Prostate gland (tissue), 2 donors: ENCODE measurements at regions not wholly inside any gene's neighbourhood (a gene's known extent, or its start where the extent isn't known, plus 50 kb on each side); places are given as distances from the start of the nearest gene placed in this dataset.

Experiments used
- CTCF ChIP-seq, 4 experiments: fragments of 200-600 bp in 2 of 4; fragments of 450-650 bp in 2 of 4; sonication (generic) in 2 of 4; IDR thresholded peaks; 1 replicate in 3 of 4; 2 replicates in 1 of 4; pipeline ENCODE4 v1.5.1; 2016 to 2019; ENCODE audit warnings: antibody characterized with exemption in 4 of 4, mild to moderate bottlenecking in 2 of 4, moderate library complexity in 2 of 4
- POLR2A ChIP-seq: fragments of 450-650 bp; IDR thresholded peaks from one replicate; pipeline ENCODE4 v1.6.1; 2016; ENCODE audit warnings: antibody characterized with exemption, mild to moderate bottlenecking
- POLR2AphosphoS5 ChIP-seq: sonication (generic); formaldehyde crosslinking; IDR thresholded peaks from one replicate; pipeline ENCODE4 v1.6.1; 2017; ENCODE audit warnings: antibody characterized with exemption

GRCh38 chr2:147173798-147174197, 671.0 kb upstream of the ACVR2A start:
- TF ChIP-seq CTCF (IDR thresholded peaks at IDR 0.05) (no peak), POLR2A (no peak), POLR2AphosphoS5 (no peak)
